Mesothelial cell of epicardium (in vitro differentiated cells): ENCODE measurements at regions not wholly inside any gene's neighbourhood (a gene's known extent, or its start where the extent isn't known, plus 50 kb on each side); places are given as distances from the start of the nearest gene placed in this dataset.

Experiments
- DNase-seq, 2 experiments: peaks; one replicate each; pipeline ENCODE4 v3.0.0; 2021; ENCODE audit warnings: low spot score in 2 of 2; ENCODE audit not compliant: unreplicated experiment in 2 of 2
- H3K27ac Mint-ChIP-seq: 2 replicates; pipeline ENCODE4 v1.8.0; 2021; ENCODE audit warnings: mixed read lengths
- H3K27me3 Mint-ChIP-seq: 2 replicates; pipeline ENCODE4 v1.8.0; 2021; ENCODE audit warnings: low read depth, mixed read lengths
- H3K36me3 Mint-ChIP-seq: 2 replicates; pipeline ENCODE4 v1.8.0; 2021; ENCODE audit warnings: mixed read lengths
- H3K4me1 Mint-ChIP-seq: 2 replicates; pipeline ENCODE4 v1.8.0; 2021; ENCODE audit warnings: mixed read lengths
- H3K4me3 Mint-ChIP-seq: 2 replicates; pipeline ENCODE4 v1.8.0; 2021; ENCODE audit warnings: mild to moderate bottlenecking, moderate library complexity, mixed read lengths
- H3K9me3 Mint-ChIP-seq: 2 replicates; pipeline ENCODE4 v1.8.0; 2021; ENCODE audit warnings: mixed read lengths
- TF ChIP-seq, protein P1 (sequence below): fragments of 200-600 bp; sonication (generic); IDR thresholded peaks from one replicate; pipeline ENCODE4 v1.5.0; 2021; ENCODE audit warnings: antibody characterized with exemption; ENCODE audit not compliant: unreplicated experiment

DNA sequence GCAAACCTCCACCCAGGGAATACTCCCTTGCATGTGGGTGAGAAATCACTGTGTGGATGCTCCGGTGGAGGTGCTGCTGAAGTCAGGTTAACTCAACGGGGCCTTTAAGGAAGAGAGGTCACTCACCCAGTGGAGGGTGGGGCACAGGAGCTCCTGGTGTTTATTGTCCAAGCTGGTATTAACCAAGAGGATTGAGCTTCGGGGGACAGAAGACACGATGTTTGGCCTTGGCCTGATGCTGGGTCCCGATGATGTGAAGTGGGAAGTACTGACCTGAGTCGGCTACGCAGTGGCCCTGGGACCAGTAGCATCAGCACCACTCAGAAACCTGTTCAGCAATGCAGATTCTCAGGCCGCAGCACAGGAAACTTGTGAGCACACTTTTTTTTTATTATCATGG lies 85.7 kb upstream of the WASF3 start:
- TF ChIP-seq, protein P1, sequence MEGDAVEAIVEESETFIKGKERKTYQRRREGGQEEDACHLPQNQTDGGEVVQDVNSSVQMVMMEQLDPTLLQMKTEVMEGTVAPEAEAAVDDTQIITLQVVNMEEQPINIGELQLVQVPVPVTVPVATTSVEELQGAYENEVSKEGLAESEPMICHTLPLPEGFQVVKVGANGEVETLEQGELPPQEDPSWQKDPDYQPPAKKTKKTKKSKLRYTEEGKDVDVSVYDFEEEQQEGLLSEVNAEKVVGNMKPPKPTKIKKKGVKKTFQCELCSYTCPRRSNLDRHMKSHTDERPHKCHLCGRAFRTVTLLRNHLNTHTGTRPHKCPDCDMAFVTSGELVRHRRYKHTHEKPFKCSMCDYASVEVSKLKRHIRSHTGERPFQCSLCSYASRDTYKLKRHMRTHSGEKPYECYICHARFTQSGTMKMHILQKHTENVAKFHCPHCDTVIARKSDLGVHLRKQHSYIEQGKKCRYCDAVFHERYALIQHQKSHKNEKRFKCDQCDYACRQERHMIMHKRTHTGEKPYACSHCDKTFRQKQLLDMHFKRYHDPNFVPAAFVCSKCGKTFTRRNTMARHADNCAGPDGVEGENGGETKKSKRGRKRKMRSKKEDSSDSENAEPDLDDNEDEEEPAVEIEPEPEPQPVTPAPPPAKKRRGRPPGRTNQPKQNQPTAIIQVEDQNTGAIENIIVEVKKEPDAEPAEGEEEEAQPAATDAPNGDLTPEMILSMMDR = no peak
- peaks cover 18% of the 10 kb centered on the region for H3K4me1 Mint-ChIP-seq
- no peaks in the 10 kb centered on the region for H3K9me3 Mint-ChIP-seq
- no peak overlapping the region for H3K4me3 Mint-ChIP-seq
- no peaks in the 10 kb centered on the region for H3K27me3 Mint-ChIP-seq
- DNase-seq = no peak
- H3K27ac Mint-ChIP-seq = no peak overlapping the region
- no peaks in the 10 kb centered on the region for H3K36me3 Mint-ChIP-seq

DNA sequence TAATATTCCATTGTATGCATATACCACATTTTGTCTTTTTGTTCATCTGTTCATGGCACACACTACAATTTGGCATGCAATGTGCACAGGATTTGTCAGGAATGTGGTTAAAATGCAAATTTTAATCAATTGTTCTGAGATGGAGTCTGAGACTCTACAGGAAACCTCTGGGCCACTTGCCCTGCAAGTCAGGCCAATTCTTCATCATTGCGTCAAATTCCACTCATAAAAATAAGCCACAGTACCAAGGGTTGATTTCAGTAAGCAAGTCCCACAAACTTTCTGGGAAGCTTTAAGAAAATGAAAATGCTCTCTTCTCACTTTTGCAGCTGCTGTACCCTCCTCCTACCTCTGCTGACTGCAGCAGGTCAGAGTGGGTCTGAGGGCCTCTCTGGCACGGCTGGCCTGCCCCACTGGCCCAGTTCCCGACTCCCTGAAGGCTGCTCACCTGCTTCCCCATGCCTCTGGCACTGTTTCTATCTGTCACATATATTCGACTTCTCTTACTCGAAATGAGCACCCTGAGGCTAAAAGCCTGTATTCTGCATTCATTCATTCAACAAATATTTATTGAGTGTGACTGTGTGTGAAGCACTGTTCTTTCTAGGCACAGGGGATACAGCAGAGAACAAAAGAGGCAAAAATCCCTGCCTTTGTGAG lies 83.8 kb upstream of the WASF3 start:
- Mint-ChIP-seq H3K36me3 (no peaks in the 10 kb centered on the region), H3K27me3 (no peaks in the 10 kb centered on the region), H3K4me1 (peaks cover 20% of the 10 kb centered on the region), H3K4me3 (no peak overlapping the region), H3K27ac (no peak overlapping the region), H3K9me3 (no peaks in the 10 kb centered on the region)
- no peak for DNase-seq
- TF ChIP-seq, protein P1 = no peak

DNA sequence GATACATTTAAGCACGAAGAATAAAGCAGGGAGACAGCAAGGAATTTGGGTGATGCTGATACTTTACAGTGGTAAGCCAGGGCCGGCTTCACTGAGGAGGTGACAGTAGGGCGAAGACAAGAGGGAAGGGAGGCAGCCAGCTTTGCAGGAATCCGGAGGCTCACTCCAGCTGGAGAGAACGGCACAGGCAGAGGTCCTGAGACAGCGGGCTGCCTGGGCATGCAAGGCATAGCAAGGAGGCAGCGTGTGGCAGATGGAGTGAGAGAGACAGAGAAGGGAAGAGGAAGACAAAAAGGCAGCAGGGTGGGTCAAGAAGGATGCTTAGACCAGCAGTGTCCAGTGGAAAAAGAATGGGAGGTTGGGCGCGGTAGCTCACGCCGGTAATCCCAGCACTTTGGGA lies 83.2 kb upstream of the WASF3 start:
- no peak overlapping the region for H3K27ac Mint-ChIP-seq
- no peaks in the 10 kb centered on the region for H3K27me3 Mint-ChIP-seq
- no peak overlapping the region for H3K4me3 Mint-ChIP-seq

DNA sequence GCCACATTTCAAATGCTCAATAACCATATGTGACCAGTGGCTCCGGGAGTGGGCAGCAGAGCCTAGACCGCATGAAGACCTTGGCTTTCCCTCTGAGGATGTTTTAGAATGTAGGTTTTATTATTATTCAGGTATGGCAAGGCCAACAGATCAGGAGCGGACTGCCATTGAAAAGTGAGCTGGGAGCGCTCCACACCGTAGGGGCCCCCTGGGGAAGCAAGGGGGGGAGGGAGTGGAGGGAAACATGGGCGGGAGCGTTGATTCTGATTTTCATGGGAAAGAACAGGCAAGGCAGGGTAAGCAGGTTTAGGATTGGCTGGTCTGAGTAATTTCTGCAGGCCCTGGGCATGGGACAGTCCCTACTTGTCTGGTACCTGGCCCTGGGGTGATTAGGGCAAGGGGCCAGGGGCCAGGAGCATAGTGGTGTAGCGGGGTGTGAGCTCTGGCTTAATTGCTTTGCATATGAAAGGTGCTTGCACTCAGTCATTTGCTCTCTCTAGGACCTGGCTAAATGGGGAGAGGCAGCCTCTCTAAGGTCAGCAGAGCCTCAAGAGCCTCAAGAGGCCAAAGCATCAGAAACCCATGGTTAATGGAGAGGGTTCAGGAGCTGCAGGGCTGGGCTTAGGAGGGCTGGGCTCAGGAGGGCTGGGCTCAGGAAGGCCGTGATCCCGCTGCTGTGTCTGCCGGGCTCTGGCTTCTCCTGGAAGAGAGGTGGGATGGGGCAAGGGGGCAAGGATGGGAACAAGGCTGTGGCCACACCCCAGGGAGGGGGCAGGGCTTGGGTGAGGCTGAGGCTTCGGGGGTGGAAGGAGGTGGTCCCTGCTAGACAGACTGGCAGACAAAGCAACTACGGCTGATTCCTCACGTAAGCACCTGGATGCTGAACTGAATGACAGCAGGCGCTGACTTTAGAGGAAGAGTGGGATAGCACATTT lies 82.0 kb upstream of the WASF3 start:
- Mint-ChIP-seq H3K36me3 (no peaks in the 10 kb centered on the region), H3K27me3 (no peaks in the 10 kb centered on the region), H3K27ac (peak overlapping the region; percentile 93), H3K9me3 (no peaks in the 10 kb centered on the region), H3K4me3 (peak overlapping the region; percentile 72), H3K4me1 (peaks cover 21% of the 10 kb centered on the region)
- no peak for DNase-seq
- TF ChIP-seq, protein P1 = no peak

More for the DNA sequence above, 83.2 kb upstream of the WASF3 start:
- no peak for DNase-seq
- H3K9me3 Mint-ChIP-seq = no peaks in the 10 kb centered on the region
- TF ChIP-seq, protein P1 = no peak
- peaks cover 20% of the 10 kb centered on the region for H3K4me1 Mint-ChIP-seq
- no peaks in the 10 kb centered on the region for H3K36me3 Mint-ChIP-seq

DNA sequence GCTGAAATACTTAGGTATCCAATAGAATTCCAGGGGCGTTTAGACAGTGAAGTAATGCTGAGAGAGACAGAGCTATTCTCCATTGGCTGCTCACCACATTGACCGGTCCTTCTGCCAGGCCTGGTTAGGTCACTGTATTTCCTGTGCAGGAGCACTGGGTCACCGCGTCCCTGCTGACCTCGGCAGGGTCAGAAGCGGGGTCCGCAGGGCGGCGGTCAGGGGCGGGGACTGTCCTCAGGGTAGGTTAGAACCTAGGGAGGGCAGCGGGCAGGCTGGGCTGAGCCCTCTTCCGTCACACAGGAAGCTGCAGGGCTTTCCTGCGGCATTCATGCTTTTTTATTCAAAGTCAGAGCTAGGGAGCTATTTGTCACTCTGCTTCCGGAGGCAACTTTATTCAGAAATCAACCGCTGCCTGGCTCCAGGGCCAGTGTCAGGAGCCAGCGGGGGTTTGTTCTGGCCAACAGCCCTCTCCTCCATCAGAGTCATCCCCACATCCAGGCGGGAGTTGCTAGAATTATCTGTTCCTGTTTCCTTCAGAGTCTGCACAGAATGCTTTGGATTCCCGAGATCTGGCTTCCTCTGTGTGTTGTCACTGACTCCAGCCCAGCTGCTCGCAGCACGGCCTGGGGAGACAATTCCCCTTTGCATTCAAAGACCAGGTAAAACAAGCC lies 81.2 kb upstream of the WASF3 start:
- H3K4me1 Mint-ChIP-seq = peaks cover 22% of the 10 kb centered on the region
- H3K27ac Mint-ChIP-seq = peak overlapping the region; percentile 93
- H3K4me3 Mint-ChIP-seq = peak overlapping the region; percentile 72
- no peaks in the 10 kb centered on the region for H3K9me3 Mint-ChIP-seq
- no peak for DNase-seq
- H3K27me3 Mint-ChIP-seq = no peaks in the 10 kb centered on the region
- H3K36me3 Mint-ChIP-seq = no peaks in the 10 kb centered on the region
- TF ChIP-seq, protein P1 = no peak
